K562 (cell line): ENCODE measurements at regions not wholly inside any gene's neighbourhood (a gene's known extent, or its start where the extent isn't known, plus 50 kb on each side); places are given as distances from the start of the nearest gene placed in this dataset.

Experiments used
- BRCA1 ChIP-seq, 2 experiments: fragments of 450-650 bp in 1 of 2; sonication (generic) in 1 of 2; formaldehyde crosslinking in 1 of 2; IDR thresholded peaks; 2 replicates each; pipeline versions ENCODE4 v1.5.0 to v1.6.1; 2017 to 2020; ENCODE audit warnings: mild to moderate bottlenecking in 1 of 2, missing genetic modification reagents in 1 of 2
- CHD4 ChIP-seq: fragments of 200-600 bp; sonication (generic); IDR thresholded peaks from 3 replicates; pipeline ENCODE4 v1.6.1; 2012; ENCODE audit warnings: low read depth, mild to moderate bottlenecking, mixed read lengths, low read length, inconsistent platforms; ENCODE audit not compliant: insufficient read depth, insufficient replicate concordance, poor library complexity, severe bottlenecking
- MED1 ChIP-seq: sonication (generic); formaldehyde crosslinking; IDR thresholded peaks from 2 replicates; pipeline ENCODE4 v1.8.1; 2023; ENCODE audit warnings: missing genetic modification reagents, borderline replicate concordance
- NCOA2 ChIP-seq, 2 experiments: fragments of 450-650 bp; IDR thresholded peaks; 2 replicates each; pipeline ENCODE4 v1.6.1; 2018; ENCODE audit warnings: mild to moderate bottlenecking in 2 of 2, moderate library complexity in 1 of 2; ENCODE audit not compliant: partially characterized antibody in 2 of 2
- POLR2A ChIP-seq: fragments of 450-650 bp; conservative IDR thresholded peaks from 2 replicates; pipeline ENCODE4 v1.6.1; 2016
- SLC30A9 ChIP-seq: fragments of 250-450 bp; sonication (Bioruptor Pico); IDR thresholded peaks from 2 replicates; pipeline ENCODE4 v1.8.0; 2022; ENCODE audit warnings: mild to moderate bottlenecking, moderate library complexity
- SNRNP70 ChIP-seq: fragments of 200-400 bp; formaldehyde crosslinking; optimal IDR thresholded peaks from 2 replicates; pipeline ENCODE3; 2017; ENCODE audit warnings: low read depth, low read length
- TCF7L2 ChIP-seq: fragments of 150-350 bp; IDR thresholded peaks from 2 replicates; pipeline ENCODE4 v1.6.1; 2016; ENCODE audit warnings: low read depth, mild to moderate bottlenecking, low read length, moderate library complexity
- TF ChIP-seq, protein P1 (sequence below): sonication (generic); formaldehyde crosslinking; IDR thresholded peaks from 2 replicates; pipeline ENCODE4 v1.8.0; 2022; ENCODE audit warnings: missing genetic modification reagents, mild to moderate bottlenecking, moderate library complexity, borderline replicate concordance
- TF ChIP-seq, protein P2 (sequence below), 3 experiments: IDR thresholded peaks in 2 of 3; conservative IDR thresholded peaks in 1 of 3; 2 replicates each; pipeline ENCODE4 v1.5.1; 2011 to 2012; ENCODE audit warnings: low read length in 3 of 3, mild to moderate bottlenecking in 3 of 3, control low read depth in 2 of 3, improper control_type of control experiment in 1 of 3, inconsistent platforms in 1 of 3, low read depth in 1 of 3, mixed read lengths in 1 of 3, moderate library complexity in 1 of 3; ENCODE audit not compliant: insufficient read depth in 2 of 3
- TF ChIP-seq, protein P3 (sequence below): sonication (generic); formaldehyde crosslinking; IDR thresholded peaks from 2 replicates; pipeline ENCODE4 v1.8.1; 2022; ENCODE audit warnings: missing genetic modification reagents
- TF ChIP-seq, protein P4 (sequence below): sonication (generic); formaldehyde crosslinking; IDR thresholded peaks from 2 replicates; pipeline ENCODE4 v1.8.0; 2022; ENCODE audit warnings: mild to moderate bottlenecking, missing genetic modification reagents

DNA sequence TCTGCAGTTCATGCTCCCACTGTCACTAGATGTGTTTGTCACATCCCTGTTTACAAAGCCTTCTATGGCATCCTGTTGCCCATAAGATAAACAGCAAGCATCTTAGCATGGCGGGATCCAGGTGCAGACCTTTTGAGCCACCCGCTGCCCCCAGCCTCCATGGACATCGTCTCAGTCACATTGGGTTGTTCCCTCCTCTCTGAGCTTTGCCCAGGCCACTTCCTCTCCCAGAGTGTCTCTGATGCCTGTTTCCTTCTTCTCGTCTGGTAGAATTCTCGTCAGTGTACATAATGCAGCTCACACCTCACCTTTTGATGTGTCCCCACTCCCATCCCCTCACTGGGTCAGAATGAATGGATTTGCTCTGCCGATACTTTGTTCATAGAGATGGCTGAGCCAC is 239.0 kb upstream of the APCDD1 start:
- TF ChIP-seq, protein P1, sequence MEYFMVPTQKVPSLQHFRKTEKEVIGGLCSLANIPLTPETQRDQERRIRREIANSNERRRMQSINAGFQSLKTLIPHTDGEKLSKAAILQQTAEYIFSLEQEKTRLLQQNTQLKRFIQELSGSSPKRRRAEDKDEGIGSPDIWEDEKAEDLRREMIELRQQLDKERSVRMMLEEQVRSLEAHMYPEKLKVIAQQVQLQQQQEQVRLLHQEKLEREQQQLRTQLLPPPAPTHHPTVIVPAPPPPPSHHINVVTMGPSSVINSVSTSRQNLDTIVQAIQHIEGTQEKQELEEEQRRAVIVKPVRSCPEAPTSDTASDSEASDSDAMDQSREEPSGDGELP, result no peak
- TF ChIP-seq, protein P2, sequence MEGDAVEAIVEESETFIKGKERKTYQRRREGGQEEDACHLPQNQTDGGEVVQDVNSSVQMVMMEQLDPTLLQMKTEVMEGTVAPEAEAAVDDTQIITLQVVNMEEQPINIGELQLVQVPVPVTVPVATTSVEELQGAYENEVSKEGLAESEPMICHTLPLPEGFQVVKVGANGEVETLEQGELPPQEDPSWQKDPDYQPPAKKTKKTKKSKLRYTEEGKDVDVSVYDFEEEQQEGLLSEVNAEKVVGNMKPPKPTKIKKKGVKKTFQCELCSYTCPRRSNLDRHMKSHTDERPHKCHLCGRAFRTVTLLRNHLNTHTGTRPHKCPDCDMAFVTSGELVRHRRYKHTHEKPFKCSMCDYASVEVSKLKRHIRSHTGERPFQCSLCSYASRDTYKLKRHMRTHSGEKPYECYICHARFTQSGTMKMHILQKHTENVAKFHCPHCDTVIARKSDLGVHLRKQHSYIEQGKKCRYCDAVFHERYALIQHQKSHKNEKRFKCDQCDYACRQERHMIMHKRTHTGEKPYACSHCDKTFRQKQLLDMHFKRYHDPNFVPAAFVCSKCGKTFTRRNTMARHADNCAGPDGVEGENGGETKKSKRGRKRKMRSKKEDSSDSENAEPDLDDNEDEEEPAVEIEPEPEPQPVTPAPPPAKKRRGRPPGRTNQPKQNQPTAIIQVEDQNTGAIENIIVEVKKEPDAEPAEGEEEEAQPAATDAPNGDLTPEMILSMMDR (IDR thresholded peaks at IDR 0.05 in 2 of 3, conservative IDR thresholded peaks at IDR 0.05 in 1 of 3; ENCODE audit: insufficient read depth in 2 of 3, low read depth in 1 of 3, low read length in 3 of 3), result no peak
- TF ChIP-seq NCOA2 (IDR thresholded peaks at IDR 0.05; ENCODE audit: partially characterized antibody in 2 of 2), result no peak
- no peak for TF ChIP-seq MED1 (CRISPR knock-in tag)
- no peak for TF ChIP-seq BRCA1 (IDR thresholded peaks at IDR 0.05)
- no peak for TF ChIP-seq BRCA1 (CRISPR knock-in tag; IDR thresholded peaks at IDR 0.05)
- no peak for TF ChIP-seq TCF7L2
- TF ChIP-seq, protein P3, sequence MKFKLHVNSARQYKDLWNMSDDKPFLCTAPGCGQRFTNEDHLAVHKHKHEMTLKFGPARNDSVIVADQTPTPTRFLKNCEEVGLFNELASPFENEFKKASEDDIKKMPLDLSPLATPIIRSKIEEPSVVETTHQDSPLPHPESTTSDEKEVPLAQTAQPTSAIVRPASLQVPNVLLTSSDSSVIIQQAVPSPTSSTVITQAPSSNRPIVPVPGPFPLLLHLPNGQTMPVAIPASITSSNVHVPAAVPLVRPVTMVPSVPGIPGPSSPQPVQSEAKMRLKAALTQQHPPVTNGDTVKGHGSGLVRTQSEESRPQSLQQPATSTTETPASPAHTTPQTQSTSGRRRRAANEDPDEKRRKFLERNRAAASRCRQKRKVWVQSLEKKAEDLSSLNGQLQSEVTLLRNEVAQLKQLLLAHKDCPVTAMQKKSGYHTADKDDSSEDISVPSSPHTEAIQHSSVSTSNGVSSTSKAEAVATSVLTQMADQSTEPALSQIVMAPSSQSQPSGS (CRISPR knock-in tag), result no peak
- TF ChIP-seq, protein P4, sequence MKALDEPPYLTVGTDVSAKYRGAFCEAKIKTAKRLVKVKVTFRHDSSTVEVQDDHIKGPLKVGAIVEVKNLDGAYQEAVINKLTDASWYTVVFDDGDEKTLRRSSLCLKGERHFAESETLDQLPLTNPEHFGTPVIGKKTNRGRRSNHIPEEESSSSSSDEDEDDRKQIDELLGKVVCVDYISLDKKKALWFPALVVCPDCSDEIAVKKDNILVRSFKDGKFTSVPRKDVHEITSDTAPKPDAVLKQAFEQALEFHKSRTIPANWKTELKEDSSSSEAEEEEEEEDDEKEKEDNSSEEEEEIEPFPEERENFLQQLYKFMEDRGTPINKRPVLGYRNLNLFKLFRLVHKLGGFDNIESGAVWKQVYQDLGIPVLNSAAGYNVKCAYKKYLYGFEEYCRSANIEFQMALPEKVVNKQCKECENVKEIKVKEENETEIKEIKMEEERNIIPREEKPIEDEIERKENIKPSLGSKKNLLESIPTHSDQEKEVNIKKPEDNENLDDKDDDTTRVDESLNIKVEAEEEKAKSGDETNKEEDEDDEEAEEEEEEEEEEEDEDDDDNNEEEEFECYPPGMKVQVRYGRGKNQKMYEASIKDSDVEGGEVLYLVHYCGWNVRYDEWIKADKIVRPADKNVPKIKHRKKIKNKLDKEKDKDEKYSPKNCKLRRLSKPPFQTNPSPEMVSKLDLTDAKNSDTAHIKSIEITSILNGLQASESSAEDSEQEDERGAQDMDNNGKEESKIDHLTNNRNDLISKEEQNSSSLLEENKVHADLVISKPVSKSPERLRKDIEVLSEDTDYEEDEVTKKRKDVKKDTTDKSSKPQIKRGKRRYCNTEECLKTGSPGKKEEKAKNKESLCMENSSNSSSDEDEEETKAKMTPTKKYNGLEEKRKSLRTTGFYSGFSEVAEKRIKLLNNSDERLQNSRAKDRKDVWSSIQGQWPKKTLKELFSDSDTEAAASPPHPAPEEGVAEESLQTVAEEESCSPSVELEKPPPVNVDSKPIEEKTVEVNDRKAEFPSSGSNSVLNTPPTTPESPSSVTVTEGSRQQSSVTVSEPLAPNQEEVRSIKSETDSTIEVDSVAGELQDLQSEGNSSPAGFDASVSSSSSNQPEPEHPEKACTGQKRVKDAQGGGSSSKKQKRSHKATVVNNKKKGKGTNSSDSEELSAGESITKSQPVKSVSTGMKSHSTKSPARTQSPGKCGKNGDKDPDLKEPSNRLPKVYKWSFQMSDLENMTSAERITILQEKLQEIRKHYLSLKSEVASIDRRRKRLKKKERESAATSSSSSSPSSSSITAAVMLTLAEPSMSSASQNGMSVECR, result no peak
- TF ChIP-seq SNRNP70, result no peak
- no peak for TF ChIP-seq SLC30A9 (CRISPR knock-in tag)
- no peak for TF ChIP-seq CHD4
- TF ChIP-seq POLR2A, result no peak
